Peyer's patch (tissue), 4 donors: ENCODE measurements at regions not wholly inside any gene's neighbourhood (a gene's known extent, or its start where the extent isn't known, plus 50 kb on each side); places are given as distances from the start of the nearest gene placed in this dataset.

ENCODE experiments used
- CTCF ChIP-seq, 6 experiments: fragments of 450-650 bp in 4 of 6; fragments of 200-600 bp in 2 of 6; sonication (generic) in 1 of 6; IDR thresholded peaks; one replicate each; pipeline ENCODE4 v1.5.1; 2017 to 2019; ENCODE audit warnings: antibody characterized with exemption in 6 of 6, mild to moderate bottlenecking in 3 of 6, moderate library complexity in 1 of 6
- POLR2A ChIP-seq, 2 donors: fragments of 450-650 bp; IDR thresholded peaks; one replicate each; pipeline ENCODE4 v1.5.1; 2017; ENCODE audit warnings: antibody characterized with exemption in 2 of 2, mild to moderate bottlenecking in 2 of 2, moderate library complexity in 2 of 2

- TF ChIP-seq CTCF (IDR thresholded peaks at IDR 0.05) (no peak), POLR2A (IDR thresholded peaks at IDR 0.05) (no peak)
Observed at GRCh38 chr4:160194716-160195115, 1091.8 kb downstream of the RAPGEF2 start.
